ENCODE measurements at regions not wholly inside any gene's neighbourhood (a gene's known extent, or its start where the extent isn't known, plus 50 kb on each side); places are given as distances from the start of the nearest gene placed in this dataset.

DNA sequence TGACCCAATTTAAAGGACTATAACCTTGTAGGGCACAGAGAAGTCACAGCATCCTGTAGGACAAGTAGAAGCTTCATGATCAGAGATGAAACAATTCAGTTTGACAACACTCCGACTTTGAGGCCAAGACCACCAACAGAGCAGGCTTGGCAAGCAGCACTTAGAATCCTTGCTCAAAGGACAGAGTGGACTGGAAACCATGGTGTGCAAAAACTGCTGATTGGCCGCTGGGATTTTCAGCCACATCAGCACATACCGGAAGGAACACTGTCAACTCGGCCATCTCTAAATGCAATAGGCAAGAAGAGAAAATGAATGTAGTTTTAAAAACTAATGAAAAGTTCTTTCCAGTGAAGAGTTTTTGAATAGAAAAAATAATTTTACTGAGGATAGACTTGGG is 92.0 kb upstream of the PRMT6 start:
- TF ChIP-seq CTCF (IDR thresholded peaks at IDR 0.05) = no peak
- no peak for TF ChIP-seq POLR2A (IDR thresholded peaks at IDR 0.05)
- TF ChIP-seq EP300 (IDR thresholded peaks at IDR 0.05) = no peak
